GM13976 (cell line): ENCODE measurements at regions not wholly inside any gene's neighbourhood (a gene's known extent, or its start where the extent isn't known, plus 50 kb on each side); places are given as distances from the start of the nearest gene placed in this dataset.

Source experiments
- DNase-seq: peaks from one replicate; pipeline ENCODE4 v3.0.0; 2012; ENCODE audit warnings: low spot score
- CTCF ChIP-seq: IDR thresholded peaks from 2 replicates; pipeline ENCODE4 v1.5.1; 2012; ENCODE audit warnings: borderline replicate concordance, mild to moderate bottlenecking; ENCODE audit not compliant: insufficient read depth; ENCODE audit errors: extremely low read depth, missing control alignments, control extremely low read depth
- in situ Hi-C: fragments of 300-500 bp; cut with MboI; formaldehyde crosslinking; loops from one replicate; pipeline ENCODE4 v1.12.0; 2022; ENCODE audit warnings: low sequenced_read_pairs, mixed read lengths, inconsistent platforms; ENCODE audit not compliant: unreplicated experiment

DNA sequence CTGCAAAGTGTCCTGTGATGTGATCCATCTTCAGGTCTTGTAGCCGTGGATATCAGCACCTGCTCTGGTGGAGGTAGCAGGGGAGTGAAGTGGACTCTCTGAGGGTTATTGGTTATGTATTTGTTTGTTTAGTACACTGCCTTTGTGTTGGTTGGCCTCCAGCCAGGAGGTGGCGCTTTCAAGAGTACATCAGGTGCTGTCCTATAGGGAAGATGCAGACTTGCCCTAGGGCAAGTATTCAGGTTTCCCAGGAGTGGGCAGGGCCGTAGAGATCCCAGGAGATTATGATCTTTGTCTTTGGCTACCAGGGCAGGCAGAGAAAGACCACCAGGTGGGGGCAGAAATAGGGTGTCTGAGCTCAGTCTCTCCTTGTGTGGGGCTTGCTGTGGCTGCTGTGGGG is 411.8 kb downstream of the SOX11 start:
- DNase-seq = no peak
- peak; percentile 1 for TF ChIP-seq CTCF
- in situ Hi-C loops = no loop called here

DNA sequence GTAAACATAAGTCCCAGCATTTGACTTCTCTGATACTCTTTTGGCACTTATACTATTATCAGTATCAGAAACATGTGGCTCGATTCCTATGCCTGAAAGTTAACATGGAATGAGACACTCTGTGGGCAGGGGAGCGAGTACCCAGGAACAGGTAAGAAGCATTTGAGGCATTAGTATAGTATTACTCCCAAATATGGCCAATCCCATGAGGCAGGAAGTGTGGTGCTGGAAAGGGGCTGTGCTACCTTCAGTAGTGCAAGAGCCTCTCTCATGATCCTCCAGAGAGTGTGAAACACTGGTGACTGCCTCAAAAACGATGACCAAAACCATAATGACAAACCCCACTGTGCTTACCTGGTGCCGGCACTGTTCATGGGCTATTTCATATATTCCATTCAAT is 415.1 kb downstream of the SOX11 start:
- DNase-seq = no peak
- in situ Hi-C loops = no loop called here
- no peak for TF ChIP-seq CTCF

DNA sequence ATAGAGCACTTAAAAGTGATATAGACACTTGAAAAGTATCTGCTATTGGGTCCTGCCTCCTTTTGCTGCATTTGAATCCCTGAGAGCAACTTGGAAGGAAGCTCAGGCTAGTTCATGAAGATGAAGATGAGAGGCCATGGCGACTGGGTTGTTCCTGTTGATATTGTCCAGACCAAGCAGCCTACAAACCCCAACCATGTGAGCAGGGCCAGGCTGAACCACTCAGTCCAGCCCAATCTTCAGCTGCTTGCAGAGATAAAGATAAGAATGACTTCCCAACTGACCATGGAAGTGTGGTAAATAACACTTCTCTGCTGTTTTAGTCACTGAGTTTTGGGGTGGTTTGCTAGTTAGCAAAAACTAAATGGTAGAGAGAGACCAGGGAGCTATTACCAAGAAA is 417.6 kb downstream of the SOX11 start:
- DNase-seq = no peak
- TF ChIP-seq CTCF = no peak
- in situ Hi-C loops = no loop called here

DNA sequence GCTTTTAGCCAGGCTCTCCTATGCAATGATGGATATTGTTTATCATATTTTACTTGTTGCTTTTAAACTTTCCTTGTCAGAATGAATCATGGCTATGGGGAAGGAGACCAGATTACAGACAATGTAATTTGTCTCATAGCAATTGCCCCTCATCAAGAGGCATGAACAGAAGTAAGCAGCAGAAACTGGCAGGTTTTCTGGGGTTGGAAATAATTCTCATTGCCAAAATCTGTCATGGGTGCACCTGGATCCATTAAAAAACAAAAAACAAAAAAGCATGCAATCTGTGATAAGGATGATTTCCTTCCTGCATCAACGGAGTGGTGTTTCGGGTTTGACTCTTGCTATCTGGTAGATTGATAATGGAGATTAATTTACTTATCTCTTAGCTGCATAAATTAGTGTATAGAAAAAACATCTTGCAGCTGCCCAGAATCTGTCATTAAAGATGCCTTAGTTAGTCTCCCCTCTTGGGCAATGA is 419.6 kb downstream of the SOX11 start:
- TF ChIP-seq CTCF = no peak
- DNase-seq = no peak
- in situ Hi-C loops = no loop called here

DNA sequence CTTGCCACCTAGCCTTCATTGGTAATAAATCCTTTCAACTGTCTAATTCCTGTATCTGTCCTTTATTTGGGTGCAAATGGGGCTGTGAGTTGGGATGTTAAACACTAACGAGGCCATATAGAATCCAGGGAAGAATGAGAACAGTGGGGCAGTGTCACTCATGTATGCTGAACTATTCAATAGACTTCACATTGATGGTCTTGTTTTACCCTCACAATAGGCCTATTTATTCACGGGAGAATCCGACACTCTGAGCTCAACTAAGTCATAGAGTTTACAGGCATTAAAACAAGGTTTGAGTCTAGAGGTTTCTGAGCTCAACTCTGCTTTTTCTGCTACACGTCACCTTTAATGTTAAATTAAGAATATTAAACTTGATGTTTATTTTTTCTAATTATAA is 421.6 kb downstream of the SOX11 start:
- no peak for TF ChIP-seq CTCF
- in situ Hi-C loops = no loop called here
- no peak for DNase-seq

DNA sequence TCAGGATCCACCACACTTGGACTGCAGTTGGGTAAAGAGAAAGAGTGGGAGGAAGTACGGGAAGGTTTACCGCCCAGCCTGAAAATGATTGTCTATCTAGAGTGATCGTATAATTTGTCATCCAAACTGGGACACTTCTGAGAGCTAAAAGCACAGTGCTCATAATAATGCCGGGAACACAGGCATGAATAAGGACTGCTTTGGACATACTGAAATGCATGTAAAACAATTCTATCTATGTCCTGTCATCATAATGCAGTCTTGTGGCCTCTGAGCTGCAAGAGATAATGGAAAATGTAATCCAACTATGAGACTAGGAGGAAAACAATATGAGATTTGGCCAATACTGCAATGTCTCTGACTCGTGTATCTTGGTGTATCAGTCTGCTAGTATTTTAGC is 435.5 kb downstream of the SOX11 start:
- no peak for TF ChIP-seq CTCF
- DNase-seq = no peak
- in situ Hi-C loops = no loop called here

GRCh38 chr2:6139142-6139541 is 447.0 kb downstream of the SOX11 start:
- in situ Hi-C loops = no loop called here
- no peak for DNase-seq
- TF ChIP-seq CTCF = no peak
